ENCODE measurements at regions not wholly inside any gene's neighbourhood (a gene's known extent, or its start where the extent isn't known, plus 50 kb on each side); places are given as distances from the start of the nearest gene placed in this dataset.

- no peak for TF ChIP-seq CTCF (conservative IDR thresholded peaks at IDR 0.05; ENCODE audit: low read length)
- no peak for TF ChIP-seq EZH2phosphoT487 (IDR thresholded peaks at IDR 0.05; ENCODE audit: borderline replicate concordance, low read depth, low read length)
Observed at GRCh38 chr1:240019524-240019923, 72.2 kb upstream of the FMN2 start.

Measured in OCI-LY7 (cell line).